WTC11 (cell line): ENCODE measurements at regions not wholly inside any gene's neighbourhood (a gene's known extent, or its start where the extent isn't known, plus 50 kb on each side); places are given as distances from the start of the nearest gene placed in this dataset.
A peak's percentile ranks its signal among the peaks of the same experiment; 100 is the strongest.

Source experiments
- ATAC-seq: fragments of 200-7000 bp; cut with Tn5 transposase; 2 replicates; pipeline ENCODE4 v1.10.0; 2021; ENCODE audit warnings: mild to moderate bottlenecking, moderate library complexity
- CTCF ChIA-PET: fragments of 300-600 bp; sonication (Branson Sonifier 250); formaldehyde crosslinking; loops from one replicate; lab custom pipeline; 2021; ENCODE audit warnings: antibody characterized with exemption; lab: Charles Lee
- POLR2A ChIA-PET: fragments of 350-600 bp; sonication (Branson Sonifier 250); formaldehyde crosslinking; loops from one replicate; lab custom pipeline; 2021; ENCODE audit warnings: antibody characterized with exemption; lab: Charles Lee
- DNase-seq: peaks from one replicate; pipeline ENCODE4 v3.0.0; 2021; ENCODE audit warnings: low spot score
- H3K27ac Mint-ChIP-seq: 2 replicates; pipeline ENCODE4 v1.8.0; 2021; ENCODE audit warnings: mixed read lengths
- H3K27me3 Mint-ChIP-seq: 2 replicates; pipeline ENCODE4 v1.8.0; 2021; ENCODE audit warnings: low read depth, mild to moderate bottlenecking, moderate library complexity, mixed read lengths
- H3K36me3 Mint-ChIP-seq: 2 replicates; pipeline ENCODE4 v1.8.0; 2021; ENCODE audit warnings: mixed read lengths
- H3K4me1 Mint-ChIP-seq: 2 replicates; pipeline ENCODE4 v1.8.0; 2022; ENCODE audit warnings: mixed read lengths
- H3K4me3 Mint-ChIP-seq: 2 replicates; pipeline ENCODE4 v1.8.0; 2021; ENCODE audit warnings: mild to moderate bottlenecking, moderate library complexity, mixed read lengths
- H3K9me3 Mint-ChIP-seq: 2 replicates; pipeline ENCODE4 v1.8.0; 2021; ENCODE audit warnings: mixed read lengths
- AFF4 ChIP-seq: sonication (generic); formaldehyde crosslinking; IDR thresholded peaks from 2 replicates; pipeline ENCODE4 v1.8.1; 2023; ENCODE audit warnings: mild to moderate bottlenecking, missing genetic modification reagents, borderline replicate concordance
- ARID4B ChIP-seq: sonication (generic); formaldehyde crosslinking; IDR thresholded peaks from 2 replicates; pipeline ENCODE4 v1.8.0; 2023; ENCODE audit warnings: missing genetic modification reagents, mild to moderate bottlenecking, borderline replicate concordance
- E2F5 ChIP-seq: sonication (generic); formaldehyde crosslinking; IDR thresholded peaks from 2 replicates; pipeline ENCODE4 v1.8.1; 2022; ENCODE audit warnings: mild to moderate bottlenecking, moderate library complexity, missing genetic modification reagents
- ELF4 ChIP-seq: sonication (generic); formaldehyde crosslinking; IDR thresholded peaks from 2 replicates; pipeline ENCODE4 v1.8.1; 2022; ENCODE audit warnings: low read depth, mild to moderate bottlenecking, moderate library complexity, missing genetic modification reagents
- ERG ChIP-seq: fragments of 250-450 bp; sonication (Bioruptor Pico); IDR thresholded peaks from 2 replicates; pipeline ENCODE4 v1.8.0; 2021; ENCODE audit warnings: mild to moderate bottlenecking
- FOXK1 ChIP-seq: sonication (generic); formaldehyde crosslinking; IDR thresholded peaks from 2 replicates; pipeline ENCODE4 v1.8.0; 2022; ENCODE audit warnings: mild to moderate bottlenecking, moderate library complexity, missing genetic modification reagents
- MLX ChIP-seq: sonication (generic); formaldehyde crosslinking; IDR thresholded peaks from 2 replicates; pipeline ENCODE4 v1.8.1; 2023; ENCODE audit warnings: mild to moderate bottlenecking, missing genetic modification reagents, moderate library complexity
- MYBL2 ChIP-seq: sonication (generic); formaldehyde crosslinking; IDR thresholded peaks from 2 replicates; pipeline ENCODE4 v1.8.1; 2023; ENCODE audit warnings: mild to moderate bottlenecking, moderate library complexity, missing genetic modification reagents
- NR1H2 ChIP-seq: sonication (generic); formaldehyde crosslinking; IDR thresholded peaks from 2 replicates; pipeline ENCODE4 v1.9.0; 2021; ENCODE audit warnings: mild to moderate bottlenecking, moderate library complexity, missing genetic modification reagents
- NR3C1 ChIP-seq: sonication (generic); formaldehyde crosslinking; conservative IDR thresholded peaks from 2 replicates; pipeline ENCODE4 v1.8.1; 2023; ENCODE audit warnings: low read depth, mild to moderate bottlenecking, missing genetic modification reagents
- TEAD4 ChIP-seq: sonication (generic); formaldehyde crosslinking; IDR thresholded peaks from 2 replicates; pipeline ENCODE4 v1.8.0; 2022; ENCODE audit warnings: mild to moderate bottlenecking, missing genetic modification reagents
- ZNF121 ChIP-seq: sonication (generic); formaldehyde crosslinking; IDR thresholded peaks from 2 replicates; pipeline ENCODE4 v1.8.0; 2023; ENCODE audit warnings: missing genetic modification reagents
- ZNF281 ChIP-seq: sonication (generic); formaldehyde crosslinking; IDR thresholded peaks from 2 replicates; pipeline ENCODE4 v1.8.0; 2023; ENCODE audit warnings: mild to moderate bottlenecking, missing genetic modification reagents
- ZNF532 ChIP-seq: fragments of 250-450 bp; sonication (Bioruptor Pico); IDR thresholded peaks from 2 replicates; pipeline ENCODE4 v1.9.0; 2021; ENCODE audit warnings: mild to moderate bottlenecking, borderline replicate concordance
- ZNF671 ChIP-seq: fragments of 250-450 bp; sonication (Bioruptor Pico); IDR thresholded peaks from 2 replicates; pipeline ENCODE4 v1.8.0; 2021; ENCODE audit warnings: mild to moderate bottlenecking

- peaks cover 14% of the 10 kb centered on the region for H3K9me3 Mint-ChIP-seq
- H3K27me3 Mint-ChIP-seq, result no peaks in the 10 kb centered on the region
- peak overlapping the region; percentile 59; the same call in 1 of the 2 replicates for H3K27ac Mint-ChIP-seq
- TF ChIP-seq ERG (CRISPR knock-in tag), result no peak
- TF ChIP-seq ZNF281 (CRISPR knock-in tag), result no peak
- TF ChIP-seq ARID4B (CRISPR knock-in tag), result no peak
- no peak for TF ChIP-seq E2F5 (CRISPR knock-in tag)
- TF ChIP-seq MYBL2 (CRISPR knock-in tag), result no peak
- TF ChIP-seq AFF4, result no peak
- TF ChIP-seq NR1H2 (CRISPR knock-in tag), result no peak
- no peak for TF ChIP-seq ELF4
- no peak for TF ChIP-seq MLX (CRISPR knock-in tag)
- TF ChIP-seq ZNF532, result no peak
- TF ChIP-seq NR3C1 (CRISPR knock-in tag), result no peak
- TF ChIP-seq TEAD4 (CRISPR knock-in tag), result no peak
- TF ChIP-seq ZNF671, result no peak
- no peak for TF ChIP-seq ZNF121 (CRISPR knock-in tag)
- no peak for TF ChIP-seq FOXK1 (CRISPR knock-in tag)
- H3K4me3 Mint-ChIP-seq, result no peak overlapping the region
- no peaks in the 10 kb centered on the region; the same call in 1 of the 2 replicates for H3K36me3 Mint-ChIP-seq
- ATAC-seq (no peak), DNase-seq (no peak)
- ChIA-PET POLR2A (interaction anchor here (0.7 kb wide), 1 partner anchor 9 kb away, joined by 3 read pairs; no protein-coding TSS in a partner anchor), CTCF (interaction anchor here (1.5 kb wide), 1 partner anchor 22 kb away, joined by 6 read pairs; no protein-coding TSS in a partner anchor)
- H3K4me1 Mint-ChIP-seq, result no peaks in the 10 kb centered on the region
Observed at GRCh38 chr3:8218353-8218940, 283.2 kb upstream of the LMCD1 start.
